Karpas-422 (cell line): ENCODE measurements at regions not wholly inside any gene's neighbourhood (a gene's known extent, or its start where the extent isn't known, plus 50 kb on each side); places are given as distances from the start of the nearest gene placed in this dataset.
A peak's percentile ranks its signal among the peaks of the same experiment; 100 is the strongest.

Source experiments
- DNase-seq: peaks from one replicate; pipeline ENCODE4 v3.0.0-alpha.2; 2015
- H2AFZ ChIP-seq: fragments of 200-600 bp; sonication (generic); 2 replicates; pipeline ENCODE4 v1.6.1; 2014; ENCODE audit warnings: antibody characterized with exemption, low read length, mixed read lengths
- H3K27ac ChIP-seq: fragments of 200-600 bp; sonication (generic); 2 replicates; pipeline ENCODE4 v1.5.1; 2014; ENCODE audit warnings: mild to moderate bottlenecking, low read length, moderate library complexity
- H3K27me3 ChIP-seq: fragments of 200-600 bp; sonication (generic); 2 replicates; pipeline ENCODE4 v1.6.1; 2014; ENCODE audit warnings: low read length, mixed read lengths
- H3K36me3 ChIP-seq: fragments of 200-600 bp; sonication (generic); 2 replicates; pipeline ENCODE4 v1.6.1; 2014; ENCODE audit warnings: low read length, mixed read lengths; ENCODE audit not compliant: insufficient read depth
- H3K4me1 ChIP-seq: fragments of 200-600 bp; sonication (generic); 2 replicates; pipeline ENCODE4 v1.6.1; 2014; ENCODE audit warnings: mild to moderate bottlenecking, low read length, mixed read lengths
- H3K4me2 ChIP-seq: fragments of 200-600 bp; sonication (generic); 2 replicates; pipeline ENCODE4 v1.6.1; 2014; ENCODE audit warnings: low read length, low read depth, mild to moderate bottlenecking; ENCODE audit not compliant: poor library complexity, severe bottlenecking
- H3K4me3 ChIP-seq: fragments of 200-600 bp; sonication (generic); 2 replicates; pipeline ENCODE4 v1.5.1; 2014; ENCODE audit warnings: mild to moderate bottlenecking, antibody characterized with exemption, low read length, mixed read lengths
- H3K79me2 ChIP-seq: fragments of 200-600 bp; sonication (generic); 2 replicates; pipeline ENCODE4 v1.6.1; 2014; ENCODE audit warnings: mild to moderate bottlenecking, low read length, mixed read lengths
- H3K9ac ChIP-seq: fragments of 200-600 bp; sonication (generic); 2 replicates; pipeline ENCODE4 v1.6.0; 2014; ENCODE audit warnings: low read length
- H3K9me2 ChIP-seq: fragments of 200-600 bp; sonication (generic), shearing (Covaris generic); replicated peaks from 2 replicates; pipeline ENCODE4 v1.6.0; 2014; ENCODE audit warnings: mild to moderate bottlenecking, low read length, moderate library complexity; ENCODE audit not compliant: insufficient read depth
- H3K9me3 ChIP-seq: fragments of 300-700, 200-600 bp; sonication (generic); 2 replicates; pipeline ENCODE4 v1.6.1; 2014; ENCODE audit warnings: low read length, mixed read lengths
- H4K20me1 ChIP-seq: fragments of 200-600 bp; sonication (generic); 2 replicates; pipeline ENCODE4 v1.6.1; 2014; ENCODE audit warnings: mild to moderate bottlenecking, antibody characterized with exemption, low read length, low read depth; ENCODE audit not compliant: insufficient read depth

GRCh38 chr9:108412755-108413154 lies 443.0 kb downstream of the ACTL7B start:
- Histone ChIP-seq H3K4me1 (no peaks in the 10 kb centered on the region), H3K9me3 (no peaks in the 10 kb centered on the region), H3K27ac (no peak overlapping the region), H4K20me1 (no peaks in the 10 kb centered on the region), H3K27me3 (no peaks in the 10 kb centered on the region), H3K9ac (no peak overlapping the region), H3K36me3 (no peaks in the 10 kb centered on the region), H3K4me3 (no peak overlapping the region), H3K79me2 (no peaks in the 10 kb centered on the region), H2AFZ (no peak overlapping the region), H3K4me2 (no peak overlapping the region), H3K9me2 (no peaks in the 10 kb centered on the region)
- DNase-seq: peak; percentile 65

- Histone ChIP-seq H3K9me2 (no peaks in the 10 kb centered on the region), H3K36me3 (no peaks in the 10 kb centered on the region), H3K9me3 (no peaks in the 10 kb centered on the region), H3K27ac (no peak overlapping the region), H3K4me2 (no peak overlapping the region), H3K79me2 (no peaks in the 10 kb centered on the region), H2AFZ (no peak overlapping the region), H3K4me1 (no peaks in the 10 kb centered on the region), H3K4me3 (no peak overlapping the region), H4K20me1 (no peaks in the 10 kb centered on the region), H3K27me3 (no peaks in the 10 kb centered on the region), H3K9ac (no peak overlapping the region)
- no peak for DNase-seq
Observed at GRCh38 chr9:108411632-108412031, 444.2 kb downstream of the ACTL7B start.

GRCh38 chr9:108410161-108410560 lies 445.6 kb downstream of the ACTL7B start:
- H3K4me3 ChIP-seq: no peak overlapping the region
- no peaks in the 10 kb centered on the region for H3K9me3 ChIP-seq
- no peak for DNase-seq
- H3K9me2 ChIP-seq: no peaks in the 10 kb centered on the region
- no peak overlapping the region for H3K27ac ChIP-seq
- no peaks in the 10 kb centered on the region for H3K79me2 ChIP-seq
- no peak overlapping the region for H3K9ac ChIP-seq
- no peaks in the 10 kb centered on the region for H3K36me3 ChIP-seq
- H3K4me1 ChIP-seq: no peaks in the 10 kb centered on the region
- no peaks in the 10 kb centered on the region for H3K27me3 ChIP-seq
- H2AFZ ChIP-seq: no peak overlapping the region
- H4K20me1 ChIP-seq: no peaks in the 10 kb centered on the region
- no peak overlapping the region for H3K4me2 ChIP-seq

GRCh38 chr9:108400297-108400696 lies 455.5 kb downstream of the ACTL7B start:
- Histone ChIP-seq H4K20me1 (no peaks in the 10 kb centered on the region), H3K4me1 (no peaks in the 10 kb centered on the region), H3K36me3 (no peaks in the 10 kb centered on the region), H3K27ac (no peak overlapping the region), H3K27me3 (peaks cover 6% of the 10 kb centered on the region; the same call in 1 of the 2 replicates), H2AFZ (no peak overlapping the region), H3K9ac (no peak overlapping the region), H3K79me2 (no peaks in the 10 kb centered on the region), H3K4me3 (no peak overlapping the region), H3K9me2 (no peaks in the 10 kb centered on the region), H3K9me3 (no peaks in the 10 kb centered on the region), H3K4me2 (no peak overlapping the region)
- DNase-seq: no peak

- Histone ChIP-seq H4K20me1 (no peaks in the 10 kb centered on the region), H3K27ac (no peak overlapping the region), H3K4me1 (no peaks in the 10 kb centered on the region), H3K4me3 (no peak overlapping the region), H3K9me2 (no peaks in the 10 kb centered on the region), H3K36me3 (no peaks in the 10 kb centered on the region), H3K9me3 (no peaks in the 10 kb centered on the region), H2AFZ (no peak overlapping the region), H3K9ac (no peak overlapping the region), H3K79me2 (no peaks in the 10 kb centered on the region), H3K4me2 (no peak overlapping the region), H3K27me3 (peaks cover 6% of the 10 kb centered on the region; the same call in 1 of the 2 replicates)
- DNase-seq: no peak
Observed at GRCh38 chr9:108399851-108400250, 455.9 kb downstream of the ACTL7B start.

- H3K4me2 ChIP-seq: no peak overlapping the region
- H3K27ac ChIP-seq: no peak overlapping the region
- H3K9ac ChIP-seq: no peak overlapping the region
- no peak for DNase-seq
- no peaks in the 10 kb centered on the region for H3K9me3 ChIP-seq
- H3K36me3 ChIP-seq: no peaks in the 10 kb centered on the region
- no peak overlapping the region for H3K4me3 ChIP-seq
- no peaks in the 10 kb centered on the region for H3K79me2 ChIP-seq
- H3K4me1 ChIP-seq: no peaks in the 10 kb centered on the region
- H2AFZ ChIP-seq: no peak overlapping the region
- H4K20me1 ChIP-seq: no peaks in the 10 kb centered on the region
- H3K27me3 ChIP-seq: peaks cover 6% of the 10 kb centered on the region; the same call in 1 of the 2 replicates
- H3K9me2 ChIP-seq: no peaks in the 10 kb centered on the region
Observed at GRCh38 chr9:108397286-108397685, 458.5 kb downstream of the ACTL7B start.

- Histone ChIP-seq H3K27me3 (peaks cover 6% of the 10 kb centered on the region; the same call in 1 of the 2 replicates), H3K4me3 (no peak overlapping the region), H3K27ac (no peak overlapping the region), H3K4me1 (no peaks in the 10 kb centered on the region), H4K20me1 (no peaks in the 10 kb centered on the region), H3K4me2 (no peak overlapping the region), H3K9ac (no peak overlapping the region), H3K79me2 (no peaks in the 10 kb centered on the region), H3K9me3 (no peaks in the 10 kb centered on the region), H3K9me2 (no peaks in the 10 kb centered on the region), H2AFZ (no peak overlapping the region), H3K36me3 (no peaks in the 10 kb centered on the region)
- no peak for DNase-seq
Observed at GRCh38 chr9:108396611-108397010, 459.2 kb downstream of the ACTL7B start.

GRCh38 chr9:108396193-108396592 lies 459.6 kb downstream of the ACTL7B start:
- Histone ChIP-seq H3K36me3 (no peaks in the 10 kb centered on the region), H3K4me2 (no peak overlapping the region), H3K9ac (no peak overlapping the region), H3K9me3 (no peaks in the 10 kb centered on the region), H3K27ac (no peak overlapping the region), H3K9me2 (no peaks in the 10 kb centered on the region), H4K20me1 (no peaks in the 10 kb centered on the region), H3K79me2 (no peaks in the 10 kb centered on the region), H2AFZ (no peak overlapping the region), H3K27me3 (peaks cover 6% of the 10 kb centered on the region; the same call in 1 of the 2 replicates), H3K4me3 (no peak overlapping the region), H3K4me1 (no peaks in the 10 kb centered on the region)
- no peak for DNase-seq

- no peaks in the 10 kb centered on the region for H4K20me1 ChIP-seq
- no peaks in the 10 kb centered on the region for H3K9me2 ChIP-seq
- no peak overlapping the region for H3K4me2 ChIP-seq
- no peak overlapping the region for H3K4me3 ChIP-seq
- no peak overlapping the region for H3K9ac ChIP-seq
- no peaks in the 10 kb centered on the region for H3K9me3 ChIP-seq
- no peaks in the 10 kb centered on the region for H3K4me1 ChIP-seq
- no peaks in the 10 kb centered on the region for H3K79me2 ChIP-seq
- no peak overlapping the region for H2AFZ ChIP-seq
- peaks cover 6% of the 10 kb centered on the region; the same call in 1 of the 2 replicates for H3K27me3 ChIP-seq
- H3K27ac ChIP-seq: no peak overlapping the region
- DNase-seq: no peak
- H3K36me3 ChIP-seq: no peaks in the 10 kb centered on the region
Observed at GRCh38 chr9:108395421-108395820, 460.4 kb downstream of the ACTL7B start.
